Astrocyte (in vitro differentiated cells and primary cell): ENCODE measurements at regions not wholly inside any gene's neighbourhood (a gene's known extent, or its start where the extent isn't known, plus 50 kb on each side); places are given as distances from the start of the nearest gene placed in this dataset.

Experiments
- CTCF ChIP-seq: IDR thresholded peaks from 2 replicates; pipeline ENCODE4 v1.5.1; 2011; ENCODE audit warnings: low read depth, mild to moderate bottlenecking, inconsistent platforms, low read length, moderate library complexity; ENCODE audit not compliant: insufficient read depth
- EZH2 ChIP-seq: IDR thresholded peaks from 2 replicates; pipeline ENCODE4 v1.6.1; 2012; ENCODE audit warnings: mild to moderate bottlenecking, low read length, inconsistent platforms; ENCODE audit not compliant: insufficient read depth

DNA sequence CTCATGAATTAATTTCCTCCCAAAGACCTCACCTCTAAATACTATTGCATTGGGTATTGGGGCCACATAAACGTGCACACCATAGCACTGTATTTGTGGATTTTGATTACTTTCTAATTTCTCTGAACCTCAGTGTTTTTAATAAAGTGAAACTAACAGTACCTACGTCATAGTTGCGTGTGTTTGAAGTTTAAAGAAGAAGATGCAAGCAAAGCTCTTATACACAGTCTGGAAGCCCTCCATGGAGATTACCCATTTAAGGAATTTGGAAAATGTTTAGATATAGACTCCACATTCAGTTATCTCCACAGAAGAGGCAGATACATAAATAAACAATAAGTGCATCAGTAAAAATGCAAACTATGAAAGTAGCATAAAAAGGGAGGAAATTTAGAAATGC, 581.1 kb upstream of the GBE1 start:
- TF ChIP-seq EZH2 (no peak), CTCF (no peak)
